Lung (tissue), 11 donors: ENCODE measurements at regions not wholly inside any gene's neighbourhood (a gene's known extent, or its start where the extent isn't known, plus 50 kb on each side); places are given as distances from the start of the nearest gene placed in this dataset.

ENCODE experiments used
- ATAC-seq: fragments of 200-7000 bp; cut with Tn5 transposase; one replicate; pipeline ENCODE4 v1.9.1; 2020; ENCODE audit warnings: moderate number of reproducible peaks; ENCODE audit not compliant: insufficient read depth, low FRiP score
- DNase-seq, 3 donors: peaks; one replicate each; pipeline ENCODE4 v3.0.0-alpha.2; 2013 to 2017
- H3K27ac ChIP-seq, 2 donors: one replicate each; pipeline ENCODE4 v1.5.1; 2013; ENCODE audit warnings: mild to moderate bottlenecking in 2 of 2, moderate library complexity in 2 of 2, control low read depth in 1 of 2, inconsistent platforms in 1 of 2, low read depth in 1 of 2, low read length in 1 of 2
- H3K27me3 ChIP-seq, 3 donors: one replicate each; pipeline ENCODE4 v1.5.1; 2013; ENCODE audit warnings: low read length in 2 of 3; ENCODE audit not compliant: control insufficient read depth in 3 of 3, insufficient read depth in 3 of 3
- H3K36me3 ChIP-seq, 4 donors: one replicate each; pipeline ENCODE4 v1.5.1; 2013; ENCODE audit warnings: low read length in 4 of 4, mild to moderate bottlenecking in 1 of 4, moderate library complexity in 1 of 4; ENCODE audit not compliant: control insufficient read depth in 4 of 4, insufficient read depth in 4 of 4
- H3K4me1 ChIP-seq, 5 donors: one replicate each; pipeline ENCODE4 v1.5.1; 2013; ENCODE audit warnings: low read length in 5 of 5, mild to moderate bottlenecking in 2 of 5, moderate library complexity in 1 of 5; ENCODE audit not compliant: control insufficient read depth in 5 of 5, insufficient read depth in 5 of 5
- H3K4me3 ChIP-seq: one replicate; pipeline ENCODE4 v1.5.1; 2013; ENCODE audit warnings: mild to moderate bottlenecking, control low read depth, moderate library complexity
- H3K9ac ChIP-seq, 2 donors: one replicate each; pipeline ENCODE4 v1.5.1; 2013; ENCODE audit warnings: low read length in 2 of 2, control low read depth in 1 of 2; ENCODE audit not compliant: insufficient read depth in 1 of 2
- H3K9me3 ChIP-seq, 4 donors: one replicate each; pipeline ENCODE4 v1.5.1; 2013; ENCODE audit warnings: low read length in 3 of 4, mild to moderate bottlenecking in 1 of 4, moderate library complexity in 1 of 4; ENCODE audit not compliant: control insufficient read depth in 4 of 4, insufficient read depth in 3 of 4
- CTCF ChIP-seq: IDR thresholded peaks from 2 replicates; pipeline ENCODE4 v1.5.1; 2012; ENCODE audit warnings: mild to moderate bottlenecking; ENCODE audit errors: control extremely low read depth, extremely low read depth
- WGBS, 2 donors: extraction: QIAGEN DNeasy Blood & Tissue Kit; methylation state at CpG; one replicate each; pipeline ENCODE4 v1.1.7; 2013; 5-methylcytosine and 5-hydroxymethylcytosine counted together
- donor health status: control.
- donor health status: control.
- donor health status: Bipolar disorder and iron deficiency.
- donor health status: healthy.
- donor health status: DM: yes; HTN: yes; CAD: no.

- Histone ChIP-seq H3K27me3 (no peaks in the 10 kb centered on the region), H3K36me3 (no peaks in the 10 kb centered on the region), H3K4me3 (no peak overlapping the region), H3K9ac (no peak overlapping the region), H3K9me3 (peaks cover 0 to 2% (median 0%) of the 10 kb centered on the region in 4 donors), H3K4me1 (peaks cover 0 to 29% (median 0%) of the 10 kb centered on the region in 5 donors), H3K27ac (no peak overlapping the region)
- WGBS, 2 donors = 69 to 78% methylated on average over 11 of the region's 11 CpGs
- ATAC-seq (no peak), DNase-seq (no peak)
- TF ChIP-seq CTCF = no peak
Observed at GRCh38 chr2:15809404-15809803, 130.9 kb upstream of the MYCN start.

GRCh38 chr2:15810477-15811150 is 129.7 kb upstream of the MYCN start:
- no peak for DNase-seq
- H3K36me3 ChIP-seq = no peaks in the 10 kb centered on the region
- peaks cover 0 to 40% (median 0%) of the 10 kb centered on the region in 5 donors for H3K4me1 ChIP-seq
- WGBS, 2 donors = 85 to 90% methylated on average over 12 of the region's 12 CpGs
- H3K27ac ChIP-seq = no peak overlapping the region
- no peak overlapping the region for H3K9ac ChIP-seq
- H3K4me3 ChIP-seq = no peak overlapping the region
- peaks cover 0 to 2% (median 0%) of the 10 kb centered on the region in 4 donors for H3K9me3 ChIP-seq
- TF ChIP-seq CTCF = no peak
- ATAC-seq = no peak
- H3K27me3 ChIP-seq = no peaks in the 10 kb centered on the region

- ATAC-seq (no peak), DNase-seq (no peak)
- peaks cover 0 to 2% (median 0%) of the 10 kb centered on the region in 4 donors for H3K9me3 ChIP-seq
Observed at GRCh38 chr2:15811367-15811766, 129.0 kb upstream of the MYCN start.

More at GRCh38 chr2:15811367-15811766, 129.0 kb upstream of the MYCN start:
- 84 to 90% methylated on average over 8 of the region's 8 CpGs for WGBS, 2 donors
- Histone ChIP-seq H3K4me1 (peaks cover 0 to 40% (median 0%) of the 10 kb centered on the region in 5 donors), H3K27ac (no peak overlapping the region), H3K9ac (no peak overlapping the region), H3K4me3 (no peak overlapping the region), H3K27me3 (no peaks in the 10 kb centered on the region), H3K36me3 (no peaks in the 10 kb centered on the region)
- TF ChIP-seq CTCF = no peak
